DOHH2 (cell line): ENCODE measurements at regions not wholly inside any gene's neighbourhood (a gene's known extent, or its start where the extent isn't known, plus 50 kb on each side); places are given as distances from the start of the nearest gene placed in this dataset.

ENCODE experiments used
- H3F3A ChIP-seq: fragments of 200-600 bp; sonication (generic), shearing (Covaris generic); 2 replicates; pipeline ENCODE4 v1.6.0; 2016; ENCODE audit warnings: antibody characterized with exemption, mild to moderate bottlenecking; ENCODE audit not compliant: control insufficient read depth, insufficient read depth
- H3K27ac ChIP-seq: fragments of 200-600 bp; sonication (generic); 2 replicates; pipeline ENCODE4 v1.5.1; 2014; ENCODE audit warnings: low read depth, mild to moderate bottlenecking, low read length, moderate library complexity
- H3K27me3 ChIP-seq: fragments of 200-600 bp; sonication (generic); 2 replicates; pipeline ENCODE4 v1.6.1; 2014; ENCODE audit warnings: mild to moderate bottlenecking, low read length, mixed read lengths; ENCODE audit not compliant: control insufficient read depth
- H3K36me3 ChIP-seq: fragments of 200-600 bp; sonication (generic); 2 replicates; pipeline ENCODE4 v1.6.1; 2014; ENCODE audit warnings: mild to moderate bottlenecking, low read length, moderate library complexity, mixed read lengths; ENCODE audit not compliant: control insufficient read depth
- H3K4me1 ChIP-seq: fragments of 200-600 bp; sonication (generic); 2 replicates; pipeline ENCODE4 v1.6.1; 2014; ENCODE audit warnings: mild to moderate bottlenecking, low read length, mixed read lengths; ENCODE audit not compliant: control insufficient read depth
- H3K4me2 ChIP-seq: fragments of 200-600 bp; sonication (generic); 2 replicates; pipeline ENCODE4 v1.6.0; 2014; ENCODE audit warnings: mild to moderate bottlenecking, low read length, moderate library complexity
- H3K4me3 ChIP-seq: fragments of 200-600 bp; sonication (generic); 2 replicates; pipeline ENCODE4 v1.5.1; 2014; ENCODE audit warnings: mild to moderate bottlenecking, low read length, mixed read lengths
- H3K79me2 ChIP-seq: fragments of 200-600 bp; sonication (generic); 2 replicates; pipeline ENCODE4 v1.6.1; 2014; ENCODE audit warnings: mild to moderate bottlenecking, low read length, mixed read lengths; ENCODE audit not compliant: control insufficient read depth
- H3K9me2 ChIP-seq: fragments of 200-600 bp; sonication (generic); replicated peaks from 2 replicates; pipeline ENCODE4 v1.6.1; 2014; ENCODE audit warnings: mild to moderate bottlenecking, low read length, mixed read lengths; ENCODE audit not compliant: control insufficient read depth
- H3K9me3 ChIP-seq: fragments of 200-600 bp; sonication (generic); 2 replicates; pipeline ENCODE4 v1.6.1; 2014; ENCODE audit warnings: antibody characterized with exemption, low read length, mixed read lengths; ENCODE audit not compliant: control insufficient read depth, insufficient read depth
- H4K20me1 ChIP-seq: fragments of 200-600 bp; sonication (generic); 2 replicates; pipeline ENCODE4 v1.6.0; 2014; ENCODE audit warnings: low read depth, mild to moderate bottlenecking, antibody characterized with exemption, low read length, moderate library complexity; ENCODE audit not compliant: control insufficient read depth, insufficient read depth
- EZH2phosphoT487 ChIP-seq: fragments of 200-600 bp; sonication (generic); IDR thresholded peaks from 2 replicates; pipeline ENCODE4 v1.6.1; 2017; ENCODE audit warnings: borderline replicate concordance, mild to moderate bottlenecking, antibody characterized with exemption, low read length, moderate library complexity, mixed read lengths
- TF ChIP-seq, protein P1 (sequence below): fragments of 200-600 bp; sonication (generic); IDR thresholded peaks from one replicate; pipeline ENCODE4 v1.5.1; 2014; ENCODE audit warnings: antibody characterized with exemption, mild to moderate bottlenecking, low read depth, low read length; ENCODE audit not compliant: poor library complexity, severe bottlenecking

DNA sequence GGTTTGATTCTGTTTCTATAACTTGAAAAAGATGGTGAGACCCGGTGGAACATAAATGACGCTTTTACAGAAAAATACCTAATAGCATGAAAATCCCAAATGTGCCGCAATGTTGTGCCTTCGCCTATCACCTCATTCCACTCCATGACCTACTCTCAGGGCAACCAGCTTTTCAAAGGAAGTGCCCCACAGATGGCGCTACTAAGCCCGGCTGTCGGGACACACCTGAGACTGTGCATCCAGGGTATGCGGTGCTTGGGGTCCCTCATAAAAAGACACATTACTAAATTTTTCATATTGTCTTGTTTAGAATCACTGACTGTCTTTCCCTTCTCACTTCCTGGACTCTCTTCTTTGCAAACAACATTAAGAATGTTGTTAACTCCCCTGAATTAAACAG lies 145.5 kb upstream of the RPS6KA2 start:
- no peak for TF ChIP-seq EZH2phosphoT487
- TF ChIP-seq, protein P1, sequence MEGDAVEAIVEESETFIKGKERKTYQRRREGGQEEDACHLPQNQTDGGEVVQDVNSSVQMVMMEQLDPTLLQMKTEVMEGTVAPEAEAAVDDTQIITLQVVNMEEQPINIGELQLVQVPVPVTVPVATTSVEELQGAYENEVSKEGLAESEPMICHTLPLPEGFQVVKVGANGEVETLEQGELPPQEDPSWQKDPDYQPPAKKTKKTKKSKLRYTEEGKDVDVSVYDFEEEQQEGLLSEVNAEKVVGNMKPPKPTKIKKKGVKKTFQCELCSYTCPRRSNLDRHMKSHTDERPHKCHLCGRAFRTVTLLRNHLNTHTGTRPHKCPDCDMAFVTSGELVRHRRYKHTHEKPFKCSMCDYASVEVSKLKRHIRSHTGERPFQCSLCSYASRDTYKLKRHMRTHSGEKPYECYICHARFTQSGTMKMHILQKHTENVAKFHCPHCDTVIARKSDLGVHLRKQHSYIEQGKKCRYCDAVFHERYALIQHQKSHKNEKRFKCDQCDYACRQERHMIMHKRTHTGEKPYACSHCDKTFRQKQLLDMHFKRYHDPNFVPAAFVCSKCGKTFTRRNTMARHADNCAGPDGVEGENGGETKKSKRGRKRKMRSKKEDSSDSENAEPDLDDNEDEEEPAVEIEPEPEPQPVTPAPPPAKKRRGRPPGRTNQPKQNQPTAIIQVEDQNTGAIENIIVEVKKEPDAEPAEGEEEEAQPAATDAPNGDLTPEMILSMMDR, result peak; percentile 62
- Histone ChIP-seq H3K4me2 (no peak overlapping the region), H3K79me2 (no peaks in the 10 kb centered on the region), H3K27ac (no peak overlapping the region), H3K27me3 (peaks cover 10% of the 10 kb centered on the region), H3K36me3 (no peaks in the 10 kb centered on the region), H4K20me1 (no peaks in the 10 kb centered on the region), H3K4me3 (no peak overlapping the region), H3K4me1 (no peaks in the 10 kb centered on the region), H3K9me2 (no peaks in the 10 kb centered on the region), H3F3A (no peaks in the 10 kb centered on the region), H3K9me3 (no peaks in the 10 kb centered on the region)

DNA sequence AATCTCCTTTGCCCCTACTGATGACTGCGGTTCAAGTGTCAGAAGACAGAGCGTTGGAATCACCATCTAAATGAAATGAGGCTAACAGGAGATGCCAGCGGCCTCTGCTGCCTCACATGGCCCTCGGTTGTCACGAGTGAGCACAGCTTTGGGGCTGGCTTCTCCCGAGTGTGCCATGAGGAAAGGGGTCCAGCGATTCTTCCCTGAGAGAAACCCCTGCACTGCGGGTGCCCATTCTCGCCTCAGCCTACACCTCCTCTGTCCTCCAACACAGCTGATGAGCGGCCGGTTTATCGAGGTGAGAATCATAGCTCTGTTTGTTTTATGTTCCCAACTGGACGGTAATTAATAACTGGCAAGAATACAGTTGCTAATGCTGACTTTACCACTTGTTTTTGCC lies 144.7 kb upstream of the RPS6KA2 start:
- no peaks in the 10 kb centered on the region for H3K36me3 ChIP-seq
- no peak overlapping the region for H3K4me2 ChIP-seq
- no peaks in the 10 kb centered on the region for H3K4me1 ChIP-seq
- H3K4me3 ChIP-seq, result no peak overlapping the region
- no peaks in the 10 kb centered on the region for H3K9me2 ChIP-seq
- no peak for TF ChIP-seq EZH2phosphoT487
- TF ChIP-seq, protein P1, result no peak
- H3K9me3 ChIP-seq, result no peaks in the 10 kb centered on the region
- H3F3A ChIP-seq, result no peaks in the 10 kb centered on the region
- H3K27ac ChIP-seq, result no peak overlapping the region
- H4K20me1 ChIP-seq, result no peaks in the 10 kb centered on the region
- peaks cover 10% of the 10 kb centered on the region for H3K27me3 ChIP-seq
- no peaks in the 10 kb centered on the region for H3K79me2 ChIP-seq

DNA sequence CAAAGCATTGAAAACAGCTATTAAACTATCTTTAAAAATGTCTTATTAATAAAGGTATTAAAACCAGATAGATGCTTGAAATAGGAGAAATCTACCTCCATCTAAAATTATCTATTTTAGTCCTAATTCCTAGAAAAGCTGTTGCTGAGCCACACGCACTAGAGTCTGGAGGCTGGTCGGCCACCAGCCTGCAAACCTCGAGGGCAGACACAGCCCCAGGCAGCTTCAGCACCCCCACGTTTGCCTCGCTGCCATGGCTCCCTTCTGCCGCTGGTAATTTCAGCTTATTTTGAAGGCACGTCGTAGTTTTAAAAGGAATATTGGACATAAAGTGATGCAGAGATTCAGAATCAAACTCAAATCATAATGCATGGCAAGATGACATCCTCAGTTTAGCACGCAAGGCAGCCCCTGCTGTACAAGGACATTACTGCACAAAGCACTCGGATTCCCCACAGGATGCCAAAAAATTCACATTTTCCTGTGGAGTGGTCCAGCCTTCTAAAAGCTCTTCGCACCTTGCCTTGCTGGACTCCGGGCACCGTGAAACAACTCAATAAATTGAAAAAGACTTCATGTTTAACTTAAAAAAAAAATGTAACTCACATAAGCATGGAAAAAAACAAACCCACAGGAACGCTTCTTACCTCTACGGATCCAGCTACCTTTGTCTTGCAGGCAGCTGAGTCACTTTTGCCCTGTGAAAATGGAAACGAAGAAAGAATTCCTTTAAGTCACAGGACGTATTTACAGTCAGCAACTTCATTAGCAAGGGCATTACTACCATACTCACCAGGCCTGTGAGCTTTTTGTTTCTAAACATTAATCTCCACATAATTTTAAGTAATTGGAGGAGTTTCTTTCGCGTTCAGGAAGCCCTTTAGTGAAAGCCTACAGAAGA lies 143.4 kb upstream of the RPS6KA2 start:
- no peak for TF ChIP-seq EZH2phosphoT487
- TF ChIP-seq, protein P1, result no peak
- no peaks in the 10 kb centered on the region for H3K9me3 ChIP-seq
- no peak overlapping the region for H3K27ac ChIP-seq
- no peaks in the 10 kb centered on the region for H4K20me1 ChIP-seq
- H3F3A ChIP-seq, result no peaks in the 10 kb centered on the region
- peaks cover 10% of the 10 kb centered on the region for H3K27me3 ChIP-seq
- no peaks in the 10 kb centered on the region for H3K4me1 ChIP-seq
- H3K79me2 ChIP-seq, result no peaks in the 10 kb centered on the region
- H3K9me2 ChIP-seq, result no peaks in the 10 kb centered on the region
- H3K4me3 ChIP-seq, result no peak overlapping the region
- no peak overlapping the region for H3K4me2 ChIP-seq
- no peaks in the 10 kb centered on the region for H3K36me3 ChIP-seq
